H1 (cell line): ENCODE measurements at regions not wholly inside any gene's neighbourhood (a gene's known extent, or its start where the extent isn't known, plus 50 kb on each side); places are given as distances from the start of the nearest gene placed in this dataset.

ENCODE experiments used
- CTCF ChIA-PET: fragments of 300-600 bp; sonication (Branson Sonifier 250); formaldehyde crosslinking; loops from one replicate; lab custom pipeline; 2021; ENCODE audit not compliant: partially characterized antibody; lab: Charles Lee
- POLR2A ChIA-PET: fragments of 300-600 bp; sonication (Branson Sonifier 250); formaldehyde crosslinking; loops from one replicate; lab custom pipeline; 2021; ENCODE audit warnings: inconsistent platforms; ENCODE audit not compliant: partially characterized antibody; lab: Charles Lee
- DNase-seq, 2 experiments: peaks; one replicate each; pipeline versions ENCODE4 v3.0.0 to v3.0.0-alpha.2; 2010 to 2022; ENCODE audit warnings: low spot score in 2 of 2, low read depth in 1 of 2, mixed read lengths in 1 of 2
- FAIRE-seq: peaks from 2 replicates; lab custom pipeline; 2011; peaks lifted over from hg19 to GRCh38; lab: Jason Lieb, UNC
- H2AFZ ChIP-seq: 2 replicates; pipeline ENCODE4 v1.8.1; 2012; ENCODE audit warnings: low read length, inconsistent platforms
- H2AK5ac ChIP-seq: 2 replicates; pipeline ENCODE4 v1.6.1; 2013; ENCODE audit warnings: low read depth, low read length
- H2BK120ac ChIP-seq: replicated peaks from 2 replicates; pipeline ENCODE3; 2013; ENCODE audit warnings: low read depth, low read length, inconsistent platforms
- H2BK12ac ChIP-seq: 2 replicates; pipeline ENCODE4 v1.6.1; 2013; ENCODE audit warnings: low read depth, low read length
- H2BK15ac ChIP-seq: 2 replicates; pipeline ENCODE4 v1.6.1; 2013; ENCODE audit warnings: low read length
- H2BK20ac ChIP-seq: 2 replicates; pipeline ENCODE4 v1.6.1; 2013; ENCODE audit warnings: low read length
- H2BK5ac ChIP-seq: 2 replicates; pipeline ENCODE4 v1.6.1; 2013; ENCODE audit warnings: low read depth, low read length
- H3K14ac ChIP-seq: 2 replicates; pipeline ENCODE4 v1.6.1; 2013; ENCODE audit warnings: inconsistent platforms; ENCODE audit not compliant: insufficient read length
- H3K18ac ChIP-seq: 2 replicates; pipeline ENCODE4 v1.6.1; 2013; ENCODE audit warnings: low read length; ENCODE audit errors: extremely low read depth
- H3K23ac ChIP-seq: 2 replicates; pipeline ENCODE4 v1.6.1; 2013; ENCODE audit warnings: inconsistent platforms; ENCODE audit not compliant: insufficient read length
- H3K23me2 ChIP-seq: 2 replicates; pipeline ENCODE4 v1.6.1; 2013; ENCODE audit warnings: low read depth, low read length
- H3K27ac ChIP-seq: 2 replicates; pipeline ENCODE4 v1.6.1; 2011; ENCODE audit warnings: low read depth, low read length, inconsistent platforms
- H3K27me3 ChIP-seq, 4 experiments: replicated peaks in 1 of 4; 1 replicate in 1 of 4; 2 replicates in 3 of 4; pipeline versions ENCODE4 v1.6.1 to v1.8.1; 2011 to 2013; ENCODE audit warnings: low read length in 3 of 4, mild to moderate bottlenecking in 3 of 4, inconsistent platforms in 2 of 4, mixed read lengths in 2 of 4, moderate library complexity in 1 of 4; ENCODE audit not compliant: control insufficient read depth in 3 of 4, insufficient read depth in 3 of 4; ENCODE audit errors: extremely low read depth in 1 of 4
- H3K36me3 ChIP-seq, 4 experiments: 2 replicates each; pipeline versions ENCODE4 v1.6.1 to v1.8.1; 2011 to 2013; ENCODE audit warnings: mild to moderate bottlenecking in 4 of 4, low read length in 3 of 4, moderate library complexity in 2 of 4, control low read depth in 1 of 4, inconsistent platforms in 1 of 4; ENCODE audit not compliant: insufficient read depth in 4 of 4, control insufficient read depth in 2 of 4
- H3K4ac ChIP-seq: replicated peaks from 2 replicates; pipeline ENCODE3; 2013; ENCODE audit warnings: low read length, low read depth, mixed read lengths, inconsistent platforms; ENCODE audit not compliant: insufficient read length
- H3K4me1 ChIP-seq, 4 experiments: replicated peaks in 1 of 4; 1 replicate in 1 of 4; 2 replicates in 3 of 4; pipeline versions ENCODE4 v1.6.1 to v1.8.1; 2011 to 2013; ENCODE audit warnings: low read length in 3 of 4, inconsistent platforms in 2 of 4, mixed read lengths in 1 of 4; ENCODE audit not compliant: insufficient read depth in 4 of 4, control insufficient read depth in 3 of 4
- H3K4me2 ChIP-seq, 2 experiments: 2 replicates each; pipeline versions ENCODE4 v1.6.1 to v1.8.1; 2011 to 2013; ENCODE audit warnings: low read depth in 2 of 2, low read length in 2 of 2, control low read depth in 1 of 2, inconsistent platforms in 1 of 2, mild to moderate bottlenecking in 1 of 2; ENCODE audit not compliant: insufficient read depth in 1 of 2
- H3K4me3 ChIP-seq, 4 experiments: fragments of 200-600, 300-600 bp in 1 of 4; sonication (generic), shearing (Covaris generic), sonication (Bioruptor Twin) in 1 of 4; 2 replicates each; pipeline versions ENCODE4 v1.5.1 to v1.8.1; 2011 to 2016; ENCODE audit warnings: low read length in 4 of 4, low read depth in 3 of 4, control low read depth in 2 of 4, inconsistent platforms in 2 of 4, mild to moderate bottlenecking in 2 of 4, mixed read lengths in 1 of 4, moderate library complexity in 1 of 4; ENCODE audit not compliant: insufficient read depth in 2 of 4; ENCODE audit errors: extremely low read depth in 1 of 4
- H3K56ac ChIP-seq: replicated peaks from 2 replicates; pipeline ENCODE3; 2013; ENCODE audit warnings: low read depth, mild to moderate bottlenecking, mixed read lengths, low read length, inconsistent platforms; ENCODE audit not compliant: insufficient read length
- H3K79me1 ChIP-seq: 2 replicates; pipeline ENCODE4 v1.6.1; 2013; ENCODE audit warnings: low read depth, low read length, control low read depth
- H3K79me2 ChIP-seq, 2 experiments: 2 replicates each; pipeline versions ENCODE4 v1.6.1 to v1.8.1; 2012 to 2013; ENCODE audit warnings: low read length in 2 of 2, mild to moderate bottlenecking in 2 of 2, inconsistent platforms in 1 of 2; ENCODE audit not compliant: insufficient read depth in 2 of 2, control insufficient read depth in 1 of 2
- H3K9ac ChIP-seq, 4 experiments: replicated peaks in 1 of 4; 1 replicate in 1 of 4; 2 replicates in 3 of 4; pipeline versions ENCODE4 v1.6.1 to v1.8.1; 2011 to 2013; ENCODE audit warnings: low read depth in 3 of 4, low read length in 3 of 4, control low read depth in 2 of 4, mild to moderate bottlenecking in 2 of 4, moderate library complexity in 2 of 4, inconsistent platforms in 1 of 4; ENCODE audit errors: extremely low read depth in 1 of 4
- H3K9me3 ChIP-seq, 2 experiments: 2 replicates each; pipeline versions ENCODE4 v1.6.1 to v1.8.1; 2012 to 2013; ENCODE audit warnings: mild to moderate bottlenecking in 2 of 2, moderate library complexity in 2 of 2, control low read depth in 1 of 2, inconsistent platforms in 1 of 2, low read depth in 1 of 2, low read length in 1 of 2, mixed read lengths in 1 of 2; ENCODE audit not compliant: insufficient read depth in 2 of 2
- H4K20me1 ChIP-seq, 2 experiments: replicated peaks in 1 of 2; 2 replicates each; pipeline versions ENCODE3 to v1.8.1; 2011 to 2013; ENCODE audit warnings: inconsistent platforms in 2 of 2, low read length in 2 of 2, mild to moderate bottlenecking in 1 of 2; ENCODE audit not compliant: insufficient read depth in 2 of 2, control insufficient read depth in 1 of 2
- H4K5ac ChIP-seq: 2 replicates; pipeline ENCODE4 v1.6.1; 2013; ENCODE audit warnings: low read length, low read depth, mixed read lengths, inconsistent platforms; ENCODE audit not compliant: insufficient read length
- H4K8ac ChIP-seq: 2 replicates; pipeline ENCODE4 v1.8.0; 2013; ENCODE audit warnings: mild to moderate bottlenecking, moderate library complexity, low read length, inconsistent platforms; ENCODE audit not compliant: insufficient read depth; ENCODE audit errors: extremely low read depth
- H4K91ac ChIP-seq: replicated peaks from 2 replicates; pipeline ENCODE3; 2013; ENCODE audit warnings: low read length, mixed read lengths, inconsistent platforms; ENCODE audit not compliant: insufficient read length
- ASH2L ChIP-seq: fragments of 200-600, 300-600 bp; sonication (generic); IDR thresholded peaks from one replicate; pipeline ENCODE4 v1.7.1; 2017; ENCODE audit warnings: low read length
- BCL11A ChIP-seq, 2 experiments: IDR thresholded peaks; one replicate each; pipeline ENCODE4 v1.6.1; 2011; ENCODE audit warnings: low read depth in 2 of 2, low read length in 2 of 2, mild to moderate bottlenecking in 2 of 2
- BRCA1 ChIP-seq: IDR thresholded peaks from 2 replicates; pipeline ENCODE4 v1.6.1; 2012; ENCODE audit warnings: low read depth, low read length, improper control_type of control experiment
- CBX8 ChIP-seq: fragments of 300-800, 300-1000 bp; sonication (generic); IDR thresholded peaks from 2 replicates; pipeline ENCODE4 v1.7.1; 2016; ENCODE audit warnings: low read depth, low read length, borderline replicate concordance
- CEBPB ChIP-seq: IDR thresholded peaks from 2 replicates; pipeline ENCODE4 v1.6.1; 2012; ENCODE audit warnings: low read depth, low read length
- CHD2 ChIP-seq: IDR thresholded peaks from 2 replicates; pipeline ENCODE4 v1.6.1; 2012; ENCODE audit warnings: low read length, improper control_type of control experiment
- EP300 ChIP-seq, 2 experiments: IDR thresholded peaks; 1 replicate in 1 of 2; 2 replicates in 1 of 2; pipeline ENCODE4 v1.6.1; 2011 to 2012; ENCODE audit warnings: low read depth in 2 of 2, low read length in 2 of 2, mild to moderate bottlenecking in 2 of 2, borderline replicate concordance in 1 of 2, inconsistent platforms in 1 of 2, moderate library complexity in 1 of 2
- GABPA ChIP-seq: IDR thresholded peaks from 2 replicates; pipeline ENCODE4 v1.6.1; 2011; ENCODE audit warnings: mild to moderate bottlenecking, low read length, moderate library complexity, borderline replicate concordance; ENCODE audit not compliant: insufficient read depth
- NRF1 ChIP-seq: IDR thresholded peaks from 2 replicates; pipeline ENCODE4 v1.6.1; 2011; ENCODE audit warnings: mild to moderate bottlenecking, low read depth, low read length, improper control_type of control experiment
- TAF7 ChIP-seq: optimal IDR thresholded peaks from 2 replicates; pipeline ENCODE3; 2011; ENCODE audit warnings: low read depth, mild to moderate bottlenecking, inconsistent platforms, low read length, moderate library complexity, borderline replicate concordance
- TBP ChIP-seq: IDR thresholded peaks from 2 replicates; pipeline ENCODE4 v1.6.1; 2011; ENCODE audit warnings: low read depth, low read length, improper control_type of control experiment
- WGBS, 2 experiments: shearing (Covaris generic) in 1 of 2; methylation state at CpG; one replicate each; pipeline versions ENCODE4 v1.1.6 to v1.1.7; 2013 to 2015; ENCODE audit warnings: low lambda C conversion rate in 2 of 2, mixed read lengths in 2 of 2, inconsistent platforms in 1 of 2, low coverage in 1 of 2, missing lambda C conversion rate in 1 of 2; ENCODE audit not compliant: insufficient replicate concordance in 2 of 2, insufficient coverage in 1 of 2, insufficient read length in 1 of 2; ENCODE audit errors: extremely low coverage in 1 of 2, missing lambda C conversion rate in 1 of 2; 5-methylcytosine and 5-hydroxymethylcytosine counted together
- TF ChIP-seq, protein P1 (sequence below): IDR thresholded peaks from 2 replicates; pipeline ENCODE4 v1.6.1; 2011; ENCODE audit warnings: low read depth, mild to moderate bottlenecking, low read length; ENCODE audit not compliant: insufficient read depth
- TF ChIP-seq, protein P2 (sequence below): IDR thresholded peaks from 2 replicates; pipeline ENCODE4 v1.6.1; 2012; ENCODE audit warnings: low read length, inconsistent platforms

DNA sequence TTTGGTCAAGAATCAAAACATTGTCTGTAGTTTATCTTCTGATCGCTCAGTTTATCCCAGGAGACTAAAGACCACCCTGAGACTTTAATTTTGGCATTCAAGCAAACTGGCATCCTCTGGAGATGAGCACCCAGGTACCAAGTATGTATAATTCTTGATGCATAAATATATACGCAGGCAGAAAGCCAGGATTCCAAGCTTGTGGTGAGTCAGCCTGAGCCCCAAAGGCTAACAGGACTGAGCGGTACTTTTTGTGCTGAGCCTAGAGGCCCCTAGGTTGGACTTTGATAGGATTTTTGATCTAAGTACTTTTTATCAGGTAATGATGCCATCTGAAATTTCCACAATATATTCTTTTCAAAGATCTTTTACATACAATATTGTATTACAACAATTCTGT lies 301.3 kb downstream of the TFAP2B start:
- Histone ChIP-seq H2AFZ (no peak overlapping the region), H3K9me3 (peaks cover 0 to 5% of the 10 kb centered on the region in 2 experiments; a peak in 1 of 4 replicates), H3K23ac (no peak overlapping the region), H3K79me1 (no peaks in the 10 kb centered on the region), H2BK12ac (no peak overlapping the region), H3K18ac (no peak overlapping the region), H2BK15ac (no peak overlapping the region), H3K4me3 (no peak overlapping the region), H4K91ac (no peak overlapping the region), H3K4ac (no peak overlapping the region), H2AK5ac (no peak overlapping the region), H3K27ac (no peak overlapping the region), H3K14ac (no peak overlapping the region), H3K36me3 (no peaks in the 10 kb centered on the region), H3K79me2 (no peaks in the 10 kb centered on the region), H3K27me3 (no peaks in the 10 kb centered on the region), H2BK5ac (no peak overlapping the region), H3K56ac (no peak overlapping the region), H4K8ac (no peak overlapping the region), H3K4me1 (no peaks in the 10 kb centered on the region), H4K20me1 (no peaks in the 10 kb centered on the region), H4K5ac (no peak overlapping the region), H3K4me2 (no peak overlapping the region), H3K9ac (no peak overlapping the region), H3K23me2 (no peaks in the 10 kb centered on the region), H2BK120ac (no peak overlapping the region), H2BK20ac (no peak overlapping the region)
- FAIRE-seq (no peak), DNase-seq (no peak)
- CTCF ChIA-PET, result no interaction called here
- 95% methylated on average over 3 of the region's 3 CpGs; no CpG with 5 or more reads in 1 of the 2 experiments for WGBS, 2 experiments
- POLR2A ChIA-PET, result no interaction called here
- TF ChIP-seq ASH2L (no peak), CBX8 (no peak), BRCA1 (no peak), TBP (no peak), TAF7 (no peak), BCL11A (IDR thresholded peaks at IDR 0.05; ENCODE audit: low read depth in 2 of 2, low read length in 2 of 2) (no peak), CEBPB (no peak), CHD2 (no peak), NRF1 (no peak), EP300 (IDR thresholded peaks at IDR 0.05; ENCODE audit: borderline replicate concordance in 1 of 2, low read depth in 2 of 2, low read length in 2 of 2) (no peak), GABPA (no peak)
- TF ChIP-seq, protein P1, sequence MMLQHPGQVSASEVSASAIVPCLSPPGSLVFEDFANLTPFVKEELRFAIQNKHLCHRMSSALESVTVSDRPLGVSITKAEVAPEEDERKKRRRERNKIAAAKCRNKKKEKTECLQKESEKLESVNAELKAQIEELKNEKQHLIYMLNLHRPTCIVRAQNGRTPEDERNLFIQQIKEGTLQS, result no peak
- TF ChIP-seq, protein P2, sequence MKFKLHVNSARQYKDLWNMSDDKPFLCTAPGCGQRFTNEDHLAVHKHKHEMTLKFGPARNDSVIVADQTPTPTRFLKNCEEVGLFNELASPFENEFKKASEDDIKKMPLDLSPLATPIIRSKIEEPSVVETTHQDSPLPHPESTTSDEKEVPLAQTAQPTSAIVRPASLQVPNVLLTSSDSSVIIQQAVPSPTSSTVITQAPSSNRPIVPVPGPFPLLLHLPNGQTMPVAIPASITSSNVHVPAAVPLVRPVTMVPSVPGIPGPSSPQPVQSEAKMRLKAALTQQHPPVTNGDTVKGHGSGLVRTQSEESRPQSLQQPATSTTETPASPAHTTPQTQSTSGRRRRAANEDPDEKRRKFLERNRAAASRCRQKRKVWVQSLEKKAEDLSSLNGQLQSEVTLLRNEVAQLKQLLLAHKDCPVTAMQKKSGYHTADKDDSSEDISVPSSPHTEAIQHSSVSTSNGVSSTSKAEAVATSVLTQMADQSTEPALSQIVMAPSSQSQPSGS, result no peak
